Right lobe of liver (tissue), 6 donors: ENCODE measurements at regions not wholly inside any gene's neighbourhood (a gene's known extent, or its start where the extent isn't known, plus 50 kb on each side); places are given as distances from the start of the nearest gene placed in this dataset.
"Not testable (repeated sequence)": the region's sequence is repeated elsewhere in the genome, so short reads cannot be mapped to it uniquely, and the experiment has no call there.

Source experiments
- ATAC-seq, 4 donors: fragments of 200-7000 bp; cut with Tn5 transposase; one replicate each; pipeline ENCODE4 v1.9.1; 2020; ENCODE audit warnings: mild to moderate bottlenecking in 4 of 4, moderate library complexity in 4 of 4
- DNase-seq, 3 donors: peaks; one replicate each; pipeline ENCODE4 v3.0.0-alpha.2; 2020
- H3K27ac ChIP-seq, 3 donors: fragments of 200-600 bp; one replicate each; pipeline ENCODE4 v1.8.0; 2022
- H3K27me3 ChIP-seq, 2 donors: fragments of 200-600 bp; one replicate each; pipeline ENCODE4 v1.8.0; 2022
- H3K36me3 ChIP-seq, 4 donors: fragments of 200-600 bp; sonication (generic) in 1 of 4; one replicate each; pipeline versions ENCODE4 v1.5.1 to v1.8.0; 2017 to 2022; ENCODE audit warnings: control low read depth in 1 of 4
- H3K4me1 ChIP-seq, 4 donors: fragments of 200-600 bp; sonication (generic) in 1 of 4; one replicate each; pipeline versions ENCODE4 v1.5.1 to v1.8.0; 2017 to 2022; ENCODE audit warnings: control low read depth in 1 of 4
- H3K4me3 ChIP-seq, 3 donors: fragments of 200-600 bp; one replicate each; pipeline ENCODE4 v1.8.0; 2022
- H3K9me3 ChIP-seq, 4 donors: fragments of 200-600 bp; sonication (generic) in 1 of 4; one replicate each; pipeline versions ENCODE4 v1.5.1 to v1.8.0; 2017 to 2022; ENCODE audit warnings: control low read depth in 1 of 4
- POLR2A ChIP-seq: fragments of 450-650 bp; IDR thresholded peaks from one replicate; pipeline ENCODE4 v1.6.1; 2017; ENCODE audit warnings: antibody characterized with exemption, mild to moderate bottlenecking
- WGBS: methylation state at CpG from one replicate; pipeline ENCODE4 v1.1.6; 2018; ENCODE audit warnings: low coverage, low lambda C conversion rate; ENCODE audit not compliant: insufficient coverage; ENCODE audit errors: missing lambda C conversion rate; 5-methylcytosine and 5-hydroxymethylcytosine counted together
- intact Hi-C, 2 donors: fragments of 100-400 bp; cut with DNase I; formaldehyde crosslinking; loops; one replicate each; pipeline versions ENCODE4 v1.11.2 to v1.14.1; 2022
- TF ChIP-seq, protein P1 (sequence below), 4 donors: fragments of 200-600 bp in 3 of 4; fragments of 450-650 bp in 1 of 4; IDR thresholded peaks; one replicate each; pipeline versions ENCODE4 v1.5.1 to v1.8.0; 2016 to 2022; ENCODE audit warnings: antibody characterized with exemption in 4 of 4, mild to moderate bottlenecking in 2 of 4
- donor health status: DM: no; HTN: yes; CAD: no.
- donor health status: DM: no; HTN: no; CAD: no.
- donor health status: DM: no; HTN: no; CAD: no.
- donor health status: DM: no; HTN: yes; CAD: no.
- donor health status: DM: no; HTN: yes; CAD: no.

GRCh38 chr11:81197396-81197795 lies 1536.3 kb downstream of the FAM181B start:
- DNase-seq (no peak), ATAC-seq (no peak)
- no peak overlapping the region for H3K4me3 ChIP-seq
- H3K36me3 ChIP-seq: no peaks in the 10 kb centered on the region
- no peaks in the 10 kb centered on the region for H3K9me3 ChIP-seq
- 63% methylated on average over 3 of the region's 3 CpGs for WGBS
- H3K27ac ChIP-seq: no peak overlapping the region
- TF ChIP-seq POLR2A: no peak
- TF ChIP-seq, protein P1, sequence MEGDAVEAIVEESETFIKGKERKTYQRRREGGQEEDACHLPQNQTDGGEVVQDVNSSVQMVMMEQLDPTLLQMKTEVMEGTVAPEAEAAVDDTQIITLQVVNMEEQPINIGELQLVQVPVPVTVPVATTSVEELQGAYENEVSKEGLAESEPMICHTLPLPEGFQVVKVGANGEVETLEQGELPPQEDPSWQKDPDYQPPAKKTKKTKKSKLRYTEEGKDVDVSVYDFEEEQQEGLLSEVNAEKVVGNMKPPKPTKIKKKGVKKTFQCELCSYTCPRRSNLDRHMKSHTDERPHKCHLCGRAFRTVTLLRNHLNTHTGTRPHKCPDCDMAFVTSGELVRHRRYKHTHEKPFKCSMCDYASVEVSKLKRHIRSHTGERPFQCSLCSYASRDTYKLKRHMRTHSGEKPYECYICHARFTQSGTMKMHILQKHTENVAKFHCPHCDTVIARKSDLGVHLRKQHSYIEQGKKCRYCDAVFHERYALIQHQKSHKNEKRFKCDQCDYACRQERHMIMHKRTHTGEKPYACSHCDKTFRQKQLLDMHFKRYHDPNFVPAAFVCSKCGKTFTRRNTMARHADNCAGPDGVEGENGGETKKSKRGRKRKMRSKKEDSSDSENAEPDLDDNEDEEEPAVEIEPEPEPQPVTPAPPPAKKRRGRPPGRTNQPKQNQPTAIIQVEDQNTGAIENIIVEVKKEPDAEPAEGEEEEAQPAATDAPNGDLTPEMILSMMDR (IDR thresholded peaks at IDR 0.05): no peak
- intact Hi-C loops: no loop called here
- H3K27me3 ChIP-seq: no peaks in the 10 kb centered on the region
- H3K4me1 ChIP-seq: no peaks in the 10 kb centered on the region

GRCh38 chr11:81192516-81192915 lies 1541.1 kb downstream of the FAM181B start:
- DNase-seq (no peak), ATAC-seq (no peak)
- H3K27me3 ChIP-seq: no peaks in the 10 kb centered on the region
- no peaks in the 10 kb centered on the region for H3K9me3 ChIP-seq
- H3K36me3 ChIP-seq: no peaks in the 10 kb centered on the region
- intact Hi-C loops: no loop called here
- TF ChIP-seq, protein P1 (IDR thresholded peaks at IDR 0.05): no peak
- TF ChIP-seq POLR2A: no peak
- no peak overlapping the region for H3K4me3 ChIP-seq
- H3K27ac ChIP-seq: no peak overlapping the region
- no peaks in the 10 kb centered on the region for H3K4me1 ChIP-seq

DNA sequence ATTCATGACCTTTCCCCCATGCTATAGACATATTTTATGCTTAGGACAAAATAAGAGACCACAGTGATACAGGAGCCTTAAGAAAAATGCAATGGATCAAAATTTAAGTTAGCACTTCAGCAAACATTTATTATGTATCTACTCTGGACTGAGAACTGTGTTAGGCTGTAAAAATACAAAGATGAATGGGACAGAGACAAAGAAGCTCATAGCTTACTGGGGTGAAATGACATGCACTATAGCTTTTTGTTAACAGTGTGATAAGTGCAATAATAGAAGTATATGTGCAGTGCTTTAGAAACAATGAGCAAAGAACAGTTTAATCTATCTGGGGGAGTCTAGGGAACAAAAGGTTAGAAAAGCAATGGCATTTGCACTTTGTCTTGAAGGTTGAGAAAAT lies 1543.1 kb downstream of the FAM181B start:
- Histone ChIP-seq H3K4me3 (no peak overlapping the region), H3K36me3 (no peaks in the 10 kb centered on the region), H3K4me1 (no peaks in the 10 kb centered on the region), H3K9me3 (no peaks in the 10 kb centered on the region), H3K27ac (no peak overlapping the region), H3K27me3 (no peaks in the 10 kb centered on the region)
- TF ChIP-seq, protein P1 (IDR thresholded peaks at IDR 0.05): no peak
- TF ChIP-seq POLR2A: no peak
- ATAC-seq (no peak), DNase-seq (no peak)
- intact Hi-C loops: no loop called here

DNA sequence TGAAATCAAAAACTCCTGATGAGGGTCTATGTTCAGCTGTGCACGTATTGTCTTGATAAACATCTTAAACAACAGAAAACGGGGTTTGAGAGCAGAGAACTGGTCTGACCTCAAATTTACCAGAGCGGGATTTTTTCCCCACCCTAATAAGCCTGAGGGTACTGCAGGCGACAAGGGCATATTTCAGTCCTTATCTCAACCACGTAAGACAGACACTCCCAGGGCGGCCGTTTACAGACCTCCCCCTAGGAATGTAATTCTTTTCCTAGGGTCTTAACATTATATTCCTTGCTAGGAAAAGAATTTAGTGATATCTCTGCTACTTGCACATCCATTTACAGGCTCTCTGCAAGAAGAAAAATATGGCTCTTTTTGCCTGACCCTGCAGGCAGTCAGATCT lies 1546.6 kb downstream of the FAM181B start:
- H3K27ac ChIP-seq, H3K27me3 ChIP-seq, intact Hi-C loops, H3K36me3 ChIP-seq, ATAC-seq, H3K4me3 ChIP-seq, H3K4me1 ChIP-seq, DNase-seq, H3K9me3 ChIP-seq: not testable (repeated sequence)
- 68% methylated on average over 7 of the region's 7 CpGs for WGBS

DNA sequence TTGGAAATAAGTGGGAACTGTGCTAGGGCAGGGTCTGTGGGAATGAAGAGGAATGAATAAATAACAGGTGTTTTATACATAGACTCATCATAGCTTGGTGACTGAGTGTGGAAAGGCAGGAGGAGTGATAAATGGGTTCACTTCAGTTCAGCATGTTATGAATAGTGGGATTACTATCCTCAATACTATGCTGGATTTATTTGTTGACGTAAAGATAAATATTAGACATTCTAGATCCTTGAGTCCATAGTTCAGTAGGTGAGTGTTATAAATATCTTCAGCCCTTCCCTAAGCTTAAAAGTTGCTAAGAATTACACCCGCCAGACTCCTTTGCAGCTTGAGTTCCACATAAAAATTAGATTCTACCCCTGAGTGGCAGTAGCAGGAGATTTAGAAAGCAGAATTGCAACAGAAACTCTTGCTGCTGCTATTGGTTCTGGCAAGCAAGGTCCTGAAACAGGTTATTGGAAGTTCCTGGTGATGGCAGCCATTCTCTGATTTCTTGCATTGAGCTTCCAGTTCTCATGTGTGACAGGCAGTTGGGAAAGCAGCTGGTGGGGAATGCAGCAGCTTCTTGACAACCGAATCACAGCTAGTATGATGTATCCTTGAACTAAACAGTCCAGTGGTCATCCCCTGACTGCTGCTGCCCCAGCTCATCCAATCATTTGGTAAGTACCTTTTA lies 1558.9 kb downstream of the FAM181B start:
- ATAC-seq (no peak), DNase-seq (no peak)
- H3K36me3 ChIP-seq: no peaks in the 10 kb centered on the region
- H3K4me3 ChIP-seq: no peak overlapping the region
- no peaks in the 10 kb centered on the region for H3K4me1 ChIP-seq
- H3K27me3 ChIP-seq: no peaks in the 10 kb centered on the region
- no peak overlapping the region for H3K27ac ChIP-seq
- no peak for TF ChIP-seq POLR2A
- TF ChIP-seq, protein P1 (IDR thresholded peaks at IDR 0.05): no peak
- intact Hi-C loops: no loop called here
- H3K9me3 ChIP-seq: no peaks in the 10 kb centered on the region
- WGBS: 63% methylated on average over 3 of the region's 3 CpGs
